Spleen (tissue), 11 donors: ENCODE measurements at regions not wholly inside any gene's neighbourhood (a gene's known extent, or its start where the extent isn't known, plus 50 kb on each side); places are given as distances from the start of the nearest gene placed in this dataset.

Experiments used
- DNase-seq: peaks from one replicate; pipeline ENCODE4 v3.0.0-alpha.2; 2020
- H3K27ac ChIP-seq, 8 donors: fragments of 200-600 bp; sonication (generic) in 7 of 8; 1 replicate in 4 of 8; 2 replicates in 4 of 8; pipeline versions ENCODE4 v1.5.0 to v1.8.0; 2016 to 2021; ENCODE audit warnings: inconsistent platforms in 4 of 8, mild to moderate bottlenecking in 4 of 8, moderate library complexity in 1 of 8
- H3K27me3 ChIP-seq, 7 donors: fragments of 200-600 bp; sonication (generic) in 6 of 7; replicated peaks in 1 of 7; 1 replicate in 4 of 7; 2 replicates in 3 of 7; pipeline versions ENCODE4 v1.5.0 to v1.8.0; 2016 to 2021; ENCODE audit warnings: inconsistent platforms in 3 of 7, mild to moderate bottlenecking in 1 of 7
- H3K36me3 ChIP-seq, 6 donors: fragments of 200-600 bp; sonication (generic) in 5 of 6; 1 replicate in 4 of 6; 2 replicates in 2 of 6; pipeline versions ENCODE4 v1.5.0 to v1.8.0; 2016 to 2021; ENCODE audit warnings: inconsistent platforms in 2 of 6
- H3K4me1 ChIP-seq, 6 donors: fragments of 200-600 bp; sonication (generic) in 5 of 6; 1 replicate in 3 of 6; 2 replicates in 3 of 6; pipeline versions ENCODE4 v1.5.0 to v1.8.0; 2016 to 2021; ENCODE audit warnings: inconsistent platforms in 3 of 6
- H3K4me3 ChIP-seq, 8 donors: fragments of 200-600 bp; sonication (generic) in 7 of 8; 1 replicate in 4 of 8; 2 replicates in 4 of 8; pipeline versions ENCODE4 v1.5.0 to v1.8.0; 2016 to 2021; ENCODE audit warnings: inconsistent platforms in 4 of 8, mild to moderate bottlenecking in 4 of 8, moderate library complexity in 2 of 8
- H3K9me3 ChIP-seq, 8 donors: fragments of 200-600 bp; sonication (generic) in 7 of 8; 1 replicate in 4 of 8; 2 replicates in 4 of 8; pipeline versions ENCODE4 v1.5.0 to v1.8.0; 2016 to 2021; ENCODE audit warnings: inconsistent platforms in 4 of 8
- CTCF ChIP-seq, 11 experiments: fragments of 200-600 bp in 7 of 11; fragments of 450-650 bp in 4 of 11; sonication (generic) in 4 of 11; IDR thresholded peaks in 8 of 11; conservative IDR thresholded peaks in 3 of 11; 1 replicate in 7 of 11; 2 replicates in 4 of 11; pipeline versions ENCODE4 v1.4.0 to v1.8.0; 2016 to 2021; ENCODE audit warnings: antibody characterized with exemption in 11 of 11, inconsistent platforms in 4 of 11, mild to moderate bottlenecking in 1 of 11
- POLR2A ChIP-seq, 3 donors: fragments of 450-650 bp; IDR thresholded peaks; one replicate each; pipeline ENCODE4 v1.5.1; 2017; ENCODE audit warnings: antibody characterized with exemption in 3 of 3, mild to moderate bottlenecking in 1 of 3
- POLR2AphosphoS5 ChIP-seq, 3 donors: sonication (generic); formaldehyde crosslinking; IDR thresholded peaks; one replicate each; pipeline ENCODE4 v1.5.1; 2017; ENCODE audit warnings: antibody characterized with exemption in 3 of 3
- WGBS, 5 donors: extraction: QIAGEN DNeasy Blood & Tissue Kit in 3 of 5; methylation state at CpG; one replicate each; pipeline versions ENCODE4 v1.1.5 to v1.1.7; 2013 to 2018; 5-methylcytosine and 5-hydroxymethylcytosine counted together
- intact Hi-C: fragments of 100-400 bp; cut with DNase I; formaldehyde crosslinking; loops from one replicate; pipeline ENCODE4 v1.15.0; 2023; ENCODE audit warnings: low total_unique reads
- donor health status: healthy with polysubstance abuse.
- donor health status: DM: no; HTN: no; CAD: no; lungs with moderate emphysema.
- donor health status: DM: no; HTN: no; CAD: no.
- donor health status: Bipolar disorder and iron deficiency.
- donor health status: healthy.
- donor health status: DM: no; HTN: no; CAD: no.
- donor health status: DM: yes; HTN: yes; CAD: no.

GRCh38 chr20:11729806-11730205, 187.9 kb upstream of the BTBD3 start:
- Histone ChIP-seq H3K27ac (no peak overlapping the region), H3K4me1 (no peaks in the 10 kb centered on the region), H3K36me3 (no peaks in the 10 kb centered on the region), H3K9me3 (peaks cover 0 to 14% (median 5%) of the 10 kb centered on the region in 8 donors), H3K4me3 (no peak overlapping the region), H3K27me3 (no peaks in the 10 kb centered on the region)
- TF ChIP-seq POLR2A (IDR thresholded peaks at IDR 0.05) (no peak), CTCF (IDR thresholded peaks at IDR 0.05 in 8 of 11, conservative IDR thresholded peaks at IDR 0.05 in 3 of 11) (no peak), POLR2AphosphoS5 (IDR thresholded peaks at IDR 0.05) (no peak)
- WGBS, 5 donors: 67 to 95% (median 90%) methylated on average over 1 of the region's 1 CpG
- intact Hi-C loops: no loop called here
- DNase-seq: no peak

DNA sequence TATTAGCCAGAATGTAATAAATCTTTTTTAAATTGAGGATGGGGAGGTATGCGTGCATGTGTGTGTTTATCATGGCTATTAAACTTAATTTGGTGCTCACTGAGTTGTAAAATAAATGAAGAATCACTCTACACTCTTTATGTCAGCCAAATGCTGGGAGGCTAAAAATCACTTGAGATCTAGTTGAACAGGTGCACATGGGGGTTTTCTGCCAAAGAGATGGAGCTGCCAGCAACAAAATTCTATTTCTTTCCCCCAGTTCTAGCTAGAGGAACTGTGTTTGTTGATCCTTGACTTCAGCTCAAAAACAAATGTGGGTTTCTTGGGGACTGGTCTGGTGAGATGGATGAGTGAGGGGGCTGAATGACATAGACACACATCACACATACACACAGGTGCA, 183.3 kb upstream of the BTBD3 start:
- Histone ChIP-seq H3K27me3 (no peaks in the 10 kb centered on the region), H3K36me3 (no peaks in the 10 kb centered on the region), H3K4me3 (no peak overlapping the region), H3K9me3 (peaks cover 0 to 13% (median 5%) of the 10 kb centered on the region in 8 donors), H3K27ac (no peak overlapping the region), H3K4me1 (no peaks in the 10 kb centered on the region)
- TF ChIP-seq CTCF (IDR thresholded peaks at IDR 0.05 in 8 of 11, conservative IDR thresholded peaks at IDR 0.05 in 3 of 11) (no peak), POLR2AphosphoS5 (IDR thresholded peaks at IDR 0.05) (no peak), POLR2A (IDR thresholded peaks at IDR 0.05) (no peak)
- intact Hi-C loops: no loop called here
- WGBS, 5 donors: 79 to 87% (median 80%) methylated on average over 1 of the region's 1 CpG
- DNase-seq: no peak

GRCh38 chr20:11738852-11739251, 178.8 kb upstream of the BTBD3 start:
- Histone ChIP-seq H3K9me3 (no peaks in the 10 kb centered on the region), H3K4me1 (no peaks in the 10 kb centered on the region), H3K27ac (no peak overlapping the region), H3K36me3 (no peaks in the 10 kb centered on the region), H3K27me3 (no peaks in the 10 kb centered on the region), H3K4me3 (no peak overlapping the region)
- DNase-seq: no peak
- 88 to 96% (median 93%) methylated on average over 1 of the region's 1 CpG for WGBS, 5 donors
- intact Hi-C loops: no loop called here
- TF ChIP-seq POLR2AphosphoS5 (IDR thresholded peaks at IDR 0.05) (no peak), CTCF (IDR thresholded peaks at IDR 0.05 in 8 of 11, conservative IDR thresholded peaks at IDR 0.05 in 3 of 11) (no peak), POLR2A (IDR thresholded peaks at IDR 0.05) (no peak)

GRCh38 chr20:11740975-11741374, 176.7 kb upstream of the BTBD3 start:
- TF ChIP-seq POLR2AphosphoS5 (IDR thresholded peaks at IDR 0.05): no peak
- TF ChIP-seq POLR2A (IDR thresholded peaks at IDR 0.05): no peak
- TF ChIP-seq CTCF (IDR thresholded peaks at IDR 0.05 in 8 of 11, conservative IDR thresholded peaks at IDR 0.05 in 3 of 11): no peak
- Histone ChIP-seq H3K4me1 (no peaks in the 10 kb centered on the region), H3K27me3 (no peaks in the 10 kb centered on the region), H3K9me3 (no peaks in the 10 kb centered on the region), H3K27ac (no peak overlapping the region), H3K36me3 (no peaks in the 10 kb centered on the region), H3K4me3 (no peak overlapping the region)
- 6 to 20% (median 15%) methylated on average over 2 of the region's 2 CpGs for WGBS, 5 donors
- DNase-seq: no peak
- intact Hi-C loops: no loop called here
